Osteoblast (primary cell): ENCODE measurements at regions not wholly inside any gene's neighbourhood (a gene's known extent, or its start where the extent isn't known, plus 50 kb on each side); places are given as distances from the start of the nearest gene placed in this dataset.

Experiments used
- DNase-seq: peaks from one replicate; pipeline ENCODE4 v3.0.0; 2011; ENCODE audit warnings: low spot score, mixed read lengths; ENCODE audit not compliant: insufficient read length; ENCODE audit errors: missing footprints
- H2AFZ ChIP-seq: 2 replicates; pipeline ENCODE4 v1.6.0; 2011; ENCODE audit warnings: mild to moderate bottlenecking, low read length
- H3K27ac ChIP-seq: 2 replicates; pipeline ENCODE4 v1.5.1; 2011; ENCODE audit warnings: mild to moderate bottlenecking, low read depth, low read length, moderate library complexity
- H3K27me3 ChIP-seq: 2 replicates; pipeline ENCODE4 v1.6.0; 2012; ENCODE audit warnings: mild to moderate bottlenecking, control low read depth, inconsistent platforms, low read length, moderate library complexity; ENCODE audit not compliant: insufficient read depth
- H3K36me3 ChIP-seq: 2 replicates; pipeline ENCODE4 v1.5.1; 2011; ENCODE audit warnings: mild to moderate bottlenecking, low read length, control low read depth, moderate library complexity; ENCODE audit not compliant: insufficient read depth
- H3K4me1 ChIP-seq: 2 replicates; pipeline ENCODE4 v1.5.1; 2011; ENCODE audit warnings: mild to moderate bottlenecking, low read length, control low read depth, moderate library complexity; ENCODE audit not compliant: insufficient read depth
- H3K4me2 ChIP-seq: 2 replicates; pipeline ENCODE4 v1.6.0; 2011; ENCODE audit warnings: mild to moderate bottlenecking, low read length; ENCODE audit not compliant: insufficient read depth
- H3K4me3 ChIP-seq: fragments of 200-600 bp; sonication (generic); 3 replicates; pipeline ENCODE4 v1.5.1; 2012; ENCODE audit warnings: mild to moderate bottlenecking, low read length, inconsistent platforms; ENCODE audit not compliant: insufficient read depth
- H3K79me2 ChIP-seq: 2 replicates; pipeline ENCODE4 v1.6.0; 2012; ENCODE audit warnings: mild to moderate bottlenecking, low read length, control low read depth, inconsistent platforms; ENCODE audit not compliant: insufficient read depth
- H3K9me3 ChIP-seq: 2 replicates; pipeline ENCODE4 v1.5.1; 2011; ENCODE audit warnings: low read depth, low read length, control low read depth
- H4K20me1 ChIP-seq: 2 replicates; pipeline ENCODE4 v1.6.0; 2012; ENCODE audit warnings: mild to moderate bottlenecking, low read length, control low read depth; ENCODE audit not compliant: insufficient read depth
- CTCF ChIP-seq: IDR thresholded peaks from 2 replicates; pipeline ENCODE4 v1.5.1; 2011; ENCODE audit warnings: mild to moderate bottlenecking, low read depth, low read length, moderate library complexity; ENCODE audit errors: extremely low read depth

GRCh38 chr9:108022246-108022935, 532.8 kb upstream of the KLF4 start:
- Histone ChIP-seq H3K4me1 (no peaks in the 10 kb centered on the region), H3K4me2 (no peak overlapping the region), H3K27me3 (no peaks in the 10 kb centered on the region), H3K9me3 (no peaks in the 10 kb centered on the region), H3K4me3 (no peak overlapping the region), H3K27ac (no peak overlapping the region), H2AFZ (no peak overlapping the region), H3K79me2 (no peaks in the 10 kb centered on the region), H3K36me3 (no peaks in the 10 kb centered on the region), H4K20me1 (no peaks in the 10 kb centered on the region)
- no peak for DNase-seq
- no peak for TF ChIP-seq CTCF

GRCh38 chr9:108021096-108021710, 531.6 kb upstream of the KLF4 start:
- no peak for TF ChIP-seq CTCF
- no peak for DNase-seq

GRCh38 chr9:108019821-108020220, 530.3 kb upstream of the KLF4 start:
- H3K27me3 ChIP-seq = no peaks in the 10 kb centered on the region
- no peaks in the 10 kb centered on the region for H3K36me3 ChIP-seq
- no peak overlapping the region for H2AFZ ChIP-seq
- no peak overlapping the region for H3K4me3 ChIP-seq
- H4K20me1 ChIP-seq = no peaks in the 10 kb centered on the region
- H3K27ac ChIP-seq = no peak overlapping the region
- H3K9me3 ChIP-seq = no peaks in the 10 kb centered on the region
- H3K79me2 ChIP-seq = no peaks in the 10 kb centered on the region
- DNase-seq = no peak
- no peak overlapping the region for H3K4me2 ChIP-seq
- no peak for TF ChIP-seq CTCF
- H3K4me1 ChIP-seq = no peaks in the 10 kb centered on the region

More at GRCh38 chr9:108021096-108021710, 531.6 kb upstream of the KLF4 start:
- Histone ChIP-seq H4K20me1 (no peaks in the 10 kb centered on the region), H3K4me3 (no peak overlapping the region), H3K36me3 (no peaks in the 10 kb centered on the region), H3K9me3 (no peaks in the 10 kb centered on the region), H3K27me3 (no peaks in the 10 kb centered on the region), H3K4me2 (no peak overlapping the region), H3K4me1 (no peaks in the 10 kb centered on the region), H3K79me2 (no peaks in the 10 kb centered on the region), H2AFZ (no peak overlapping the region), H3K27ac (no peak overlapping the region)

GRCh38 chr9:108017671-108018070, 528.1 kb upstream of the KLF4 start:
- peak; percentile 15 for DNase-seq
- H3K27me3 ChIP-seq = no peaks in the 10 kb centered on the region
- no peaks in the 10 kb centered on the region for H3K9me3 ChIP-seq
- TF ChIP-seq CTCF = no peak
- no peaks in the 10 kb centered on the region for H4K20me1 ChIP-seq
- H3K4me3 ChIP-seq = no peak overlapping the region
- no peak overlapping the region for H2AFZ ChIP-seq
- no peaks in the 10 kb centered on the region for H3K4me1 ChIP-seq
- no peak overlapping the region for H3K27ac ChIP-seq
- no peak overlapping the region for H3K4me2 ChIP-seq
- no peaks in the 10 kb centered on the region for H3K36me3 ChIP-seq
- no peaks in the 10 kb centered on the region for H3K79me2 ChIP-seq
